GM21717 (cell line): ENCODE measurements at regions not wholly inside any gene's neighbourhood (a gene's known extent, or its start where the extent isn't known, plus 50 kb on each side); places are given as distances from the start of the nearest gene placed in this dataset.
"Not testable (repeated sequence)": the region's sequence is repeated elsewhere in the genome, so short reads cannot be mapped to it uniquely, and the experiment has no call there.

Experiments used
- ATAC-seq: cut with Tn5 transposase; IDR thresholded peaks from one replicate; pipeline ENCODE4 v1.9.1; 2021; ENCODE audit warnings: mild to moderate bottlenecking, moderate library complexity; ENCODE audit not compliant: unreplicated experiment

DNA sequence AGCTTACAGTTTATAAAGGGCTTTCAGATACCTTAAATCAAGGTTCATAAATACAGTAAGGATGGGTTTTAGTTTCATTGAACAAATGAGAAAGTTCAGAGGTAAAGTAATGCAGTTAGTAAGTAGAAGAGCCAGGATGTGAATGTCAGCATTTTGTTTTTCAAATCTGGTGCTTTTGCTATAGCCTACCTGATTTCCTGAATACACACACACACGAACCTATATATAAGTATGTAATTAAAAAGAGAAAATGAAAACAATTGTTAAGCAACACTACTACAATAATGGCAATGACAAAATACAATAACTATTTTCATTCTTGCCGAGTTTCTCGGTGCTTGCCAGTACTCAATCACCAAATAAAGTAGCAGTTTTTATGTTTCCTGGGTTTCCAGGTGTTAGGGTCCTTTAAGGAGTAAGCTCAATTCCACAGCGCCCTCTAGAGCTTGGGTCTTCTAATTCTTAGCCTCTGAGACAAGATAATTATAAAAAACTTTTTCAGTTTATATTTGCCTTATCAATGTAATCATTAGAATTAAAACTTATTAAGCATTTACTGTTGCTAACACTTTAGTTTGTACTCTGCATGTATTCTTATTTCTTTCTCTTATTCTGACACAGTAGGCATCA is 512.9 kb upstream of the ACVR2A start:
- ATAC-seq, result peak; percentile 70

- ATAC-seq, result no peak
Measured at GRCh38 chr2:147330925-147331324, 513.9 kb upstream of the ACVR2A start.

GRCh38 chr2:147327613-147328012 is 517.2 kb upstream of the ACVR2A start:
- peak; percentile 67 for ATAC-seq

- ATAC-seq, result no peak
Measured at GRCh38 chr2:147325990-147326389, 518.8 kb upstream of the ACVR2A start.

GRCh38 chr2:147320146-147320545 is 524.7 kb upstream of the ACVR2A start:
- no peak for ATAC-seq

GRCh38 chr2:147311058-147311430 is 533.8 kb upstream of the ACVR2A start:
- ATAC-seq, result no peak

DNA sequence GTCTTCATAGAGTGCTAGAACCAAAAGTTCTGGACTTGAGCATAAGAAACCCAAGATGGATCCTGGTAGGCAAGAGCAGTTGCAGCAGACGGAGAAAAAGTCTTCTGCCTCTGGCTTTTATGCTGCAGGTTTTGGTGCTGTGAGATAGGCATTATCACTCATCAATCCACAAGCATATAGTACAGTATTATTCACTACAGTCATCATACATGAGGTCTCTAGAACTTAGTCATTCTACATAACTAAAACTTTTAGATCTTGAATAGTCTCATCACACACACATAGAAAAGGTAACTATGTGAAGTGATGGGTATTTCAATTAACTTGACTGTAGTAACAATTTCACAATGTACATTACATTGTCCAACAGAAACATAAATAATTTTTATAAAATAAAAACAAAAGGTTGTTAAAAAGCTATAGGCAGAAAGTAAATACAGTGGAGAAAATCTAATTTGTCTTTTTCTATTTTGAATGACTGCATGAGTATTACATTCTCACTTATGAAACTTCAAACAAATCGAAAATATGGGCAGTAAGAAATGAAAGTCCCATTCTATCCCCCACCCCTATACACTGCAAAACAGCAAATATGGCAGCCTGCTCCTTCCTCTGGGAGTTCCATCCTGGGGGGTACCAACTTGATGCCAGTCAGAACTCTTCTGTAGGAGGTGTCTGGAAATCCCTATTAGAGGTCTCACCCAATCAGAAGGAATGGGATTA is 534.3 kb upstream of the ACVR2A start:
- no peak for ATAC-seq

GRCh38 chr2:147297820-147298219 is 547.0 kb upstream of the ACVR2A start:
- peak; percentile 97 for ATAC-seq

DNA sequence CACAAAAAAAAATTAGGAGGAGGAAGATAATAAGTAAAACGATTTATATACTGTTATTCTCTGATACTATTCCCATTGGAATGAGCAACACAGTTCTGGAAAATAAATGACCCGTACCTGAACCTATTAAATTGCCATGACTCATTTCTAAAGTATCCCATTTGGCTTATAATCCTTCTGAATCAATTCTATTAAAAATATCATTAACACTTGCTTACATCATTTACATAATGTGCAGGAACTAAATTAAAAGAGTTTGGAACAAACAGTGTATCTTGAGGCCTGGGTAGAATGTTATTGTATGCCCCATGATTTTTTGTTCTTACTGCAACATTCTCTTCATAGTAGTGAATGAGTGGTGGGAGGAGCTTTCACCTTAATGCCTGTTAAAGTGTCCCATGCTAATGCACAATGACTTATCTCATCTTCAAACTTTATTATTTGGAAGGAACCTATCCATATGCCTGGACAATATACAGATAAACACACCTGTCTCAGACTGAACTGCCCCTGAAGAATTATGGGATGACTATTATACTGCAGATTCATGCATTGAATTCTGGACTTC is 549.9 kb upstream of the ACVR2A start:
- no peak for ATAC-seq

- no peak for ATAC-seq
Measured at GRCh38 chr2:147293991-147294824, 550.6 kb upstream of the ACVR2A start.

GRCh38 chr2:147288131-147288530 is 556.7 kb upstream of the ACVR2A start:
- ATAC-seq, result no peak

DNA sequence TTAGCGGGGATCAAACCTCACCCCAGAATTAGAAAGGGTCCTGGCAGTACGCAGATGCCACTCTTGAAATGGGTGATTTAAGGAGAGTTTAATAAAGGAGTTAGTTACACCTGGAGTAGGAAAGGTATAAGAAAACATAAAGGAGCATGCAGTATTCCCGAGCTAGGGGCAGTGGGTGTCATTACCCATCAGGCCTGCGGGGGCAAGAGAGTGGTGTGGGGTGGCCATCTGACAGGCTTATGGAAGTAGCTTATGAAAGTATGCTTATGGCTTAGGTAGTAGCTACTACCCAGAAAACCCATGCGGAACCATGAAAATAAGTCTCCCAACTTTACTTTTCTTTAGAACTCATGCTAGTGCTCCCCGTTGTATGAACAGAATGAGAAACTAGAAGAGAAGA is 568.9 kb upstream of the ACVR2A start:
- ATAC-seq, result no peak

DNA sequence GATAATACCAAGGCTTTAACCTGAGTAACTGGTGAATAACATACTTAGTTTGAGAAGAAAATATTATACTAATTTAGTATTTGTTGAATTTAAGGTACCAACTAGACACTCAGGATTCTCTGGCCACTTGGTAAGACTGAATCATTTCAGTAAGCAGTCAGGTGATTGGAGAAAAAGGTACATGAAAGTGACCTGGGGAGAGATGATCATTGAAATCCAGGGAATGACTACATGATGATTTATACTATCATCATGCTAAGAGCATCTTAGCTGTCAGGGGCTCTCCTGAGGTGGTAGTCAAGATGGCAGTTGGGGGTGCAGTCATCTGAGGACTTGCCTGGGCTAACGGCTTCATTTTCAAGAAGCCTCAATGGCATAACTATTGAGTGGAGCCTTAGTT is 571.2 kb upstream of the ACVR2A start:
- no peak for ATAC-seq

DNA sequence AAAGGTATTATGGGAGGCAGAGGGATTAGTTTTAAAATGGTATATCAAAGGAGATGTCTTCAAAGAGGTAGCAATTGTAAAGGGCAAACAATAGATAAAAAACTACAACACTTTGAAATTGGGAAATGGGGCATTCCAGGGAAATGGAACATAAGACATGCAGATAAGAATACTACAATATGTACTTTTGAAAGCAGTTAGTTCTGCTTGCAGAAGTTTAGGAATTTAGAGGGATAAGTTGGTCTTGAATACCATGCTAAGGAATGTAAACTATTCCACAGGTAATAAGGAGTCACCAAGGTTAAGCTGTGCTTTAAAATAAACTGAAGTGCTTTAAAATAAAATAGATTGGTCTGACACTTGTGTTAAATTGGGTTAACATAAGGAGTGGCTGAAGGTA is 571.7 kb upstream of the ACVR2A start:
- no peak for ATAC-seq

- not testable (repeated sequence) for ATAC-seq
Measured at GRCh38 chr2:147269581-147269980, 575.2 kb upstream of the ACVR2A start.

- ATAC-seq, result no peak
Measured at GRCh38 chr2:147260241-147260640, 584.6 kb upstream of the ACVR2A start.

DNA sequence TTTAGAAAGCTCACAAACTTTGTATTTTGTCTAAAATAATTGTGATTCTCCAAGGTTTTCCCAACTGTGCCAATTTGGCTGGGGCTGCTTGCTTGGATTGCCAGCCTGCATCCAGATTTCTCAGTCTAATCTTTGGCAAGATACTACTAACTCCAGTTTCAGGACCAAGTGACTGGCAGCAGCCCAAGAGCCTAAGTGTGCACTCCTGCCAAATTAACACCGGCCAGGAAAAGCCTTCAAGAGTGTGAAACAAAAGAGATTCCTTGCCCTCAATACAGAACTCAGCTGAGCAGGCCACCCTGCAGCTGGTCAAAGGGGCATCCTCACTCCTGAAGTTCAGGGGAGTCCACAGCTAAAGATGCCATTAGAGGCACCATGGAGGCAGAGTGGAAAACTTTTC is 589.0 kb upstream of the ACVR2A start:
- no peak for ATAC-seq

DNA sequence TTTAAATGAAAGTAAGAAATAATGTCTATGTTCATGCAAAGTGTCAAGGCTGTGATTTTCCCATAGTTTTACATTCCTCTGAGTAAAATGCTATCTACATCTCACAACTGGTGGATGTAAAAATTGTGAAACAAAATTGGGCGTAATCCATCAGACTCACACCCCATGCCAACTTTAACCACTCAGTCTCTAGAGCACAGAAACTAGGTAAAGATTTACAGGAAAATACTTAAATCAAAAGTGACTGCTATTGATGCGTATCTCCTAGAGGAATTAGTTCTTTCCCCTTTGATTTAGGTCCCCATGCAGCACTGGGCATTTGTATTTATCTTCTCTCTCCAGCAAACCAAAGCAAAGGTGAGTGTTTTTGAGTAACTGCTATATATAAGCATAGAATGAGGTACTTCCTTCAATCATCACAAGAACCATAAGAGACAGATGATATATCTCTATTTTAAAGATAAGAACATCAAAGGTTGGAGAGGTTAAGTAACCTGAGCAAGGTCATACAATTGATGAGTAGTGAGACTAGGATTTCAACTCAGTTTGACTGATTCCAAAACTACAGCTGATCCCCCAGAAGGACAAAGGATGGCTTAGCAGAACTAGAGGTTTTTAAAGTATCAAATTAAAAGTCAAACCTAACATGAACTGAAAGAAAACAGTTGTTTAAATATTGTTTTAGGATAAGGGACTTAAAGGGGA is 594.0 kb upstream of the ACVR2A start:
- peak; percentile 62 for ATAC-seq

DNA sequence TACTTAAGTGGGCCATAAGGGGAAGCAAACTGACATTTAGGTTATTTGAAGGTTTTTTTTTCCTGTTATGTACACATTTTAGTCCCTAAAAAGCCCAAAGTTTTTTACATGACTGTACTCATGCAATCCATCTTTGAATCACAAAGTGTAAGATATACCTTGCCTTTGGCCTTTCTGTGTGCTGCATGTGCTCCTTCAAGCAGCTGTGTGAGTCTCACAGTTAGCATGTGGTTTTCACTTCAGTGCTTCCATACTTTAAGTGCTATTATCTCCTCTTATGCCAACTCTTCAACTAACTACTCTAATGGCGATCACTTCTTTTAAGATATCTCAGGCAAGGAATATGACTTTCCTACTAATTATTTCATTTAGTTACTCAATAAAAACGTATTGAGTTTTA is 597.1 kb upstream of the ACVR2A start:
- ATAC-seq, result no peak

GRCh38 chr2:147242445-147242844 is 602.4 kb upstream of the ACVR2A start:
- no peak for ATAC-seq

DNA sequence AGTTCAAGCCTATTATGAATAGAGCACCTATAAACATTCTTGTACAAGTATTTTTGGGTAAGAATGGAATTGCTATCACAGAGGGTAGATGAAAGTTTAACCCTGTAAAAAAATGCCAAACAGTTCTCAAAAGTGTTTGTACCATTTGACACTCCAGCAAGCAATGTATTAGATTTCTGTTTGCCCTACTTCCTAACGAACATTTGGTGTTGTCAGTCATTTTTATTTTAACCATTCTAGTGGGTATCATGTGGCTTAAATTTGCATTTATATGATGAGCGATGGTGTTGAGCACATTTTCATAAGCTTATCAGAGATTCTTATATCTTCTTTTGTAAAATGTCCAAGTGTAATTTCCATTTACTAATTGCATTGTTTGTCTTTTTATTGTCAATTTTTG is 608.2 kb upstream of the ACVR2A start:
- ATAC-seq, result no peak
